Gastroesophageal sphincter (tissue), 3 donors: ENCODE measurements at regions not wholly inside any gene's neighbourhood (a gene's known extent, or its start where the extent isn't known, plus 50 kb on each side); places are given as distances from the start of the nearest gene placed in this dataset.

Experiments
- POLR2A ChIP-seq, 2 donors: fragments of 450-650 bp; IDR thresholded peaks; one replicate each; pipeline ENCODE4 v1.6.1; 2017; ENCODE audit warnings: antibody characterized with exemption in 2 of 2, mild to moderate bottlenecking in 2 of 2, moderate library complexity in 1 of 2
- TF ChIP-seq, protein P1 (sequence below), 4 experiments: fragments of 200-600 bp in 2 of 4; fragments of 450-650 bp in 2 of 4; sonication (generic) in 1 of 4; IDR thresholded peaks; one replicate each; pipeline ENCODE4 v1.5.1; 2017 to 2019; ENCODE audit warnings: antibody characterized with exemption in 4 of 4, mild to moderate bottlenecking in 2 of 4, moderate library complexity in 2 of 4

DNA sequence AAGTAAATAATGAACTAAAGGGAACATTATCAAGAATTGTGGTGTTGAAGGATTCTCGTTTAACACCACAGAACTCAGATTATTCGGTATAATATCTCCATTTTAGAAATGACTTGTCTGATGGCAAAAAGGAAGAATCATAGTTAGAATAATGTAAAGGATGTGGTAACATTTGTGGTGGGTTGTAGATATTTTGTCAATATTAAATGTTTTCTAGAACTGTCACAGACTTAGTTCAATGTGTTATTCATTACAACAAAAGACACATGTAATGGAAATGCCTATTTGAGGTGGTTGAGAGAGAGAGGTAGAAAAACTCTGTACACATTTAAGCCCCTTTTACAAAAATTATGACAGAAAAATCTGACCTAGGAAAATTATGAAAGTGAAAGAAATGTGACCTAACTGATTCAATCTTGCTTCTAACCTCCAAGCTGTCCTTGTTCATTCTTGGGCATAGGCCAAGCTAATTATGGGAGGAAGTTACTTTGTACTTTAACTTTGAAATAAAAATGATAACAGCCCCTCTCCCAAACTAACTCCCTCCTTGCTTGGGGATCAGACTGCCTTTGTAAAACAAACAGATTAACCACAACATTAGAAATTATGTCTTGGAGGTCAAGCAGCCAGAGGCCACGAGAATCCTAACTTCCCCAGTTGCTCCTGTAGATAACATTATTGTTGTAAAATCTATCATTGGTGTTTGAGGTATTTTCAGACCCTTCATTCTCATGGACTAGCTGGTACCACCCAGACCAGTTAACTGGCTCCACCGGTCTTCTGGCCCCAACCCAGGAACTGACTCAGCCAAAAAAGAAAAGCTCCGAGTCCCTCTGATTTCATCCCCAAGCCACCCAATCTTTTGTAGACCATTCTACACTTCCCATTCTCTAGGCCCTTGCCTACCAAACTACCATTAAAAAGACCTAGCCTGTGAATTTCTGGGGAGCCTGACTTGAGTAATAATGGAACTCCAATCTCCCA, 1287.8 kb upstream of the CDH8 start:
- TF ChIP-seq, protein P1, sequence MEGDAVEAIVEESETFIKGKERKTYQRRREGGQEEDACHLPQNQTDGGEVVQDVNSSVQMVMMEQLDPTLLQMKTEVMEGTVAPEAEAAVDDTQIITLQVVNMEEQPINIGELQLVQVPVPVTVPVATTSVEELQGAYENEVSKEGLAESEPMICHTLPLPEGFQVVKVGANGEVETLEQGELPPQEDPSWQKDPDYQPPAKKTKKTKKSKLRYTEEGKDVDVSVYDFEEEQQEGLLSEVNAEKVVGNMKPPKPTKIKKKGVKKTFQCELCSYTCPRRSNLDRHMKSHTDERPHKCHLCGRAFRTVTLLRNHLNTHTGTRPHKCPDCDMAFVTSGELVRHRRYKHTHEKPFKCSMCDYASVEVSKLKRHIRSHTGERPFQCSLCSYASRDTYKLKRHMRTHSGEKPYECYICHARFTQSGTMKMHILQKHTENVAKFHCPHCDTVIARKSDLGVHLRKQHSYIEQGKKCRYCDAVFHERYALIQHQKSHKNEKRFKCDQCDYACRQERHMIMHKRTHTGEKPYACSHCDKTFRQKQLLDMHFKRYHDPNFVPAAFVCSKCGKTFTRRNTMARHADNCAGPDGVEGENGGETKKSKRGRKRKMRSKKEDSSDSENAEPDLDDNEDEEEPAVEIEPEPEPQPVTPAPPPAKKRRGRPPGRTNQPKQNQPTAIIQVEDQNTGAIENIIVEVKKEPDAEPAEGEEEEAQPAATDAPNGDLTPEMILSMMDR (IDR thresholded peaks at IDR 0.05), result no peak
- TF ChIP-seq POLR2A (IDR thresholded peaks at IDR 0.05), result no peak
